HG03575 (cell line): ENCODE measurements at regions not wholly inside any gene's neighbourhood (a gene's known extent, or its start where the extent isn't known, plus 50 kb on each side); places are given as distances from the start of the nearest gene placed in this dataset.
"Not testable (repeated sequence)": the region's sequence is repeated elsewhere in the genome, so short reads cannot be mapped to it uniquely, and the experiment has no call there.

ENCODE experiments used
- ATAC-seq: cut with Tn5 transposase; IDR thresholded peaks from one replicate; pipeline ENCODE4 v1.9.1; 2021; ENCODE audit not compliant: unreplicated experiment, insufficient number of reproducible peaks, low FRiP score; ENCODE audit errors: extremely low read depth

- ATAC-seq: no peak
Measured at GRCh38 chr16:58832386-58832895, 98.3 kb upstream of the GOT2 start.

- ATAC-seq: no peak
Measured at GRCh38 chr16:58831386-58831785, 97.3 kb upstream of the GOT2 start.

GRCh38 chr16:58828901-58829545 is 94.9 kb upstream of the GOT2 start:
- ATAC-seq: no peak

- no peak for ATAC-seq
Measured at GRCh38 chr16:58824201-58824600, 90.1 kb upstream of the GOT2 start.

- ATAC-seq: no peak
Measured at GRCh38 chr16:58821886-58822285, 87.8 kb upstream of the GOT2 start.

- ATAC-seq: no peak
Measured at GRCh38 chr16:58820411-58820810, 86.3 kb upstream of the GOT2 start.

GRCh38 chr16:58815181-58815888 is 81.2 kb upstream of the GOT2 start:
- no peak for ATAC-seq

GRCh38 chr16:58814348-58814801 is 80.3 kb upstream of the GOT2 start:
- no peak for ATAC-seq

GRCh38 chr16:58809213-58809612 is 75.1 kb upstream of the GOT2 start:
- no peak for ATAC-seq

GRCh38 chr16:58807276-58807675 is 73.2 kb upstream of the GOT2 start:
- ATAC-seq: no peak

- ATAC-seq: no peak
Measured at GRCh38 chr16:58801838-58802237, 67.7 kb upstream of the GOT2 start.

GRCh38 chr16:58797137-58797801 is 63.2 kb upstream of the GOT2 start:
- no peak for ATAC-seq

GRCh38 chr16:58793366-58793765 is 59.2 kb upstream of the GOT2 start:
- ATAC-seq: no peak

GRCh38 chr16:58792188-58792587 is 58.1 kb upstream of the GOT2 start:
- ATAC-seq: no peak

GRCh38 chr16:58790816-58791557 is 56.9 kb upstream of the GOT2 start:
- ATAC-seq: not testable (repeated sequence)

GRCh38 chr16:58789351-58789750 is 55.2 kb upstream of the GOT2 start:
- ATAC-seq: no peak
